ENCODE measurements at regions not wholly inside any gene's neighbourhood (a gene's known extent, or its start where the extent isn't known, plus 50 kb on each side); places are given as distances from the start of the nearest gene placed in this dataset.

DNA sequence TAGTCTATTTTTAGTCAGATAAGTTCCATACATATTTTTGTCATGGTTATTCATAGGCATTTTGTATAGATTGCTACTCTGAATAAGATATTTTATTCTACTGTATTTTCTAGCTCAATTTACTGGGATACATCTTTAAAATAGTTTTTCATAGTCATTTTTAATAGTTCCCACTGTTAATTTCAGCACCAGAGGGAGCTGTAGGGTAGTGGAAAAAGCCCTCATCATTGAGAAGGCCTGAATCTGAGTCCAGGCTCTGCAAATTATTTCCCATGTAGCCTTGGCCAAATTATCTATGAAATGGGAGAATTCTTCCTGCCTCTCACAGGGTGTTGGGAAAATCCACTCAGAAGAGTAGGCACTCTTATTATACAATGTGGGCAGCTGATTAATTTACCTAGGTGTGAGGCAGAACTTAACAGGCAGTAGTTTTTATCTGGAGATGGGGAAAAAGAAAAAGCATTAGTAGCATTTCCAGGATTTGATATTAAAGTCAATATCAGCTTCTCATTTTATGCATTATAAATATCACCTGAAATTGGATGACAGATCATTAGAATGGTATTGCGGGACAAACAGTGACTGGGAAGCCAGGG lies 102.9 kb upstream of the PAQR3 start:
- intact Hi-C loops (cut with DNase I, micrococcal nuclease) = loop anchor here (5.0 to 10.0 kb wide), 2 partner anchors 535 to 1173 kb away; no protein-coding TSS in a partner anchor
- H3K36me3 ChIP-seq (ENCODE audit: low read depth) = no peaks in the 10 kb centered on the region
- no peaks in the 10 kb centered on the region for H3K9me3 ChIP-seq
- TF ChIP-seq, protein P1, sequence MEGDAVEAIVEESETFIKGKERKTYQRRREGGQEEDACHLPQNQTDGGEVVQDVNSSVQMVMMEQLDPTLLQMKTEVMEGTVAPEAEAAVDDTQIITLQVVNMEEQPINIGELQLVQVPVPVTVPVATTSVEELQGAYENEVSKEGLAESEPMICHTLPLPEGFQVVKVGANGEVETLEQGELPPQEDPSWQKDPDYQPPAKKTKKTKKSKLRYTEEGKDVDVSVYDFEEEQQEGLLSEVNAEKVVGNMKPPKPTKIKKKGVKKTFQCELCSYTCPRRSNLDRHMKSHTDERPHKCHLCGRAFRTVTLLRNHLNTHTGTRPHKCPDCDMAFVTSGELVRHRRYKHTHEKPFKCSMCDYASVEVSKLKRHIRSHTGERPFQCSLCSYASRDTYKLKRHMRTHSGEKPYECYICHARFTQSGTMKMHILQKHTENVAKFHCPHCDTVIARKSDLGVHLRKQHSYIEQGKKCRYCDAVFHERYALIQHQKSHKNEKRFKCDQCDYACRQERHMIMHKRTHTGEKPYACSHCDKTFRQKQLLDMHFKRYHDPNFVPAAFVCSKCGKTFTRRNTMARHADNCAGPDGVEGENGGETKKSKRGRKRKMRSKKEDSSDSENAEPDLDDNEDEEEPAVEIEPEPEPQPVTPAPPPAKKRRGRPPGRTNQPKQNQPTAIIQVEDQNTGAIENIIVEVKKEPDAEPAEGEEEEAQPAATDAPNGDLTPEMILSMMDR (IDR thresholded peaks at IDR 0.05) = no peak
- ATAC-seq (no peak), DNase-seq (peak in 1 of 3 donors; percentile 64)
- H3K4me3 ChIP-seq = no peak overlapping the region
- H3K4me1 ChIP-seq (ENCODE audit: low read depth) = no peaks in the 10 kb centered on the region

- ATAC-seq (no peak), DNase-seq (no peak)
- no peaks in the 10 kb centered on the region for H3K36me3 ChIP-seq (ENCODE audit: low read depth)
- no peaks in the 10 kb centered on the region for H3K4me1 ChIP-seq (ENCODE audit: low read depth)
- intact Hi-C loops (cut with DNase I, micrococcal nuclease) = no loop called here
- H3K9me3 ChIP-seq = no peaks in the 10 kb centered on the region
- TF ChIP-seq, protein P1 (IDR thresholded peaks at IDR 0.05) = no peak
- no peak overlapping the region for H3K4me3 ChIP-seq
Measured at GRCh38 chr4:79034544-79034943, 95.3 kb upstream of the PAQR3 start.

DNA sequence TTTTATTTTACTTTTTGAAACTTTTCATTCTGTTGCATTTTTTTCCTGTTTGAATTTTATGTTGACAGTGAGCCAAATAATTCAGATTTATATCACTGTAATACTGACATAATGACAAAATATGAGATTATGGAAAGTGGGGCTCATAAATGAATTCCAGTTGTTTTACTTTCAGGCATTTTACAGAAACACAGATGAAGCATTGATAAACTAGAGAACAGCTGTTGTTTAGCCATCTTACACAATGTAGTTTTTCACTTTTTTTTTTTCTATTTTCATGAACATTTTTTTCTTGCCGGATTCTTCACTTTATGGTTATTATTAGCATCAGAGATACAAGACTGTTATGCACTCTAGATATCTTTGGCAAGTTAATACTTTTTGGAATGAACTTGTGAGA lies 91.7 kb upstream of the PAQR3 start:
- intact Hi-C loops (cut with DNase I, micrococcal nuclease) = no loop called here
- Histone ChIP-seq H3K4me1 (ENCODE audit: low read depth) (no peaks in the 10 kb centered on the region), H3K4me3 (no peak overlapping the region), H3K9me3 (no peaks in the 10 kb centered on the region), H3K36me3 (ENCODE audit: low read depth) (no peaks in the 10 kb centered on the region)
- DNase-seq (no peak), ATAC-seq (no peak)
- TF ChIP-seq, protein P1 (IDR thresholded peaks at IDR 0.05) = no peak

- Histone ChIP-seq H3K9me3 (no peaks in the 10 kb centered on the region), H3K36me3 (ENCODE audit: low read depth) (no peaks in the 10 kb centered on the region), H3K4me3 (no peak overlapping the region), H3K4me1 (ENCODE audit: low read depth) (no peaks in the 10 kb centered on the region)
- intact Hi-C loops (cut with DNase I, micrococcal nuclease) = no loop called here
- DNase-seq = no peak
- TF ChIP-seq, protein P1 (IDR thresholded peaks at IDR 0.05) = no peak
- no peak for ATAC-seq
Measured at GRCh38 chr4:79027656-79028055, 88.4 kb upstream of the PAQR3 start.

DNA sequence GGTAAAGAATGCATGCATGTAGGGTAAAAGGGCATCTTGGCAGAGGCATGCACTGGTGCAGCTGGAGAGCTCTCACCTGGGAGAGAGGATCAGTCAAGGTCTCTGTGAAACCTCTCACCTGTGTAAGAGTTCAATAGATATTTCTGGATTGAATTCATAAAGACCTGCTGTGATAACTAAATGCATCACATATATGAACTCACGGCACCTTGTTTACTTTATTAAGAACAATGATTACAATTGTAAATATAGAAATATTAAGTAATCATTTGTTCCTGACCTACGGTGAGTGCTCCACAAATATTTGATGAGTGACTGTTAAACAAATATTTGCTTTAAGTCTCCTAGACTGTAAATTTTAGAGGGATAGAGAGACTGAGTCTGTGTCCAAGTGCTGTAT lies 85.9 kb upstream of the PAQR3 start:
- intact Hi-C loops (cut with DNase I, micrococcal nuclease) = no loop called here
- H3K4me3 ChIP-seq = no peak overlapping the region
- no peaks in the 10 kb centered on the region for H3K4me1 ChIP-seq (ENCODE audit: low read depth)
- ATAC-seq (no peak), DNase-seq (no peak)
- TF ChIP-seq, protein P1 (IDR thresholded peaks at IDR 0.05) = no peak
- no peaks in the 10 kb centered on the region for H3K9me3 ChIP-seq
- H3K36me3 ChIP-seq (ENCODE audit: low read depth) = no peaks in the 10 kb centered on the region

All from mucosa of descending colon (tissue), 3 donors.